GM19467 (cell line): ENCODE measurements at regions not wholly inside any gene's neighbourhood (a gene's known extent, or its start where the extent isn't known, plus 50 kb on each side); places are given as distances from the start of the nearest gene placed in this dataset.

ENCODE experiments used
- ATAC-seq: cut with Tn5 transposase; IDR thresholded peaks from one replicate; pipeline ENCODE4 v1.9.1; 2021; ENCODE audit warnings: mild to moderate bottlenecking, moderate library complexity; ENCODE audit not compliant: unreplicated experiment

DNA sequence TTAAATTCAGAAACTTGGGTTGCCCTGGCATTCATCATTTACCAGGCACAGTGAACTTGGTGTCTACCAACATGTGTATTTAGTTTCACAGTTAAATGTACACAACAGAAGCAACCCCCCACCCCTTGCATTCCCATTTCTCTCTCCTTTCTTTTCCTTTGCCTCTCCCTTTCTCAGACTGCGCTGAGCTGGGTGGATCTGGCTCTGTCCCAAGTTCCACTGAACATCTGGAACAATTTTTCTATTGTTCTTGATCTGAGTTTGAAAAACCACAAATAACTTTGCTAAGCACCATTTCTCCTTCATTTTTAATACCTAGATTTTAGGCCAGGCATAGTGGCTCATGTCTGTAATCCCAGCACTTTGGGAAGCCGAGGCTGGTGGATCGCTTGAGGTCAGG is 242.2 kb downstream of the ABHD5 start:
- no peak for ATAC-seq

DNA sequence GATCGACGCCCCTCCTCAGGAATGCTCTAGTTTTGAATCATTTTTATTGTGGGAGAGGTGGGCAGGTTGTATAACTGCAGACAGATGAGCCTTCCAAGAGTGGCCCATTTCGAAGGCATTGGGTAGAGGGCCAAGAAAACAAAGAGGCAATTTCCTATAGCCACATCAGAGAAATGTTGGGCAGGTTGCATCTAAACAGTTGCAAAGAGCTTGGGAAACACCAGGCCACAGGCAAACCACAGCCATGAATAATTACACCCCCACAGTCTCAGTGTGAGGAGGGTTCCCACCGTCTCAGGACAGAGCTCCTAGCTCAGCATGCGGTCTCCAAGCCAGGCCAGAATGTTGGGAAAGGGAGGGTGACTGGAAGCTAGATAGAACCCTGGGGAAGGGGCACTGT is 257.3 kb downstream of the ABHD5 start:
- ATAC-seq = no peak

DNA sequence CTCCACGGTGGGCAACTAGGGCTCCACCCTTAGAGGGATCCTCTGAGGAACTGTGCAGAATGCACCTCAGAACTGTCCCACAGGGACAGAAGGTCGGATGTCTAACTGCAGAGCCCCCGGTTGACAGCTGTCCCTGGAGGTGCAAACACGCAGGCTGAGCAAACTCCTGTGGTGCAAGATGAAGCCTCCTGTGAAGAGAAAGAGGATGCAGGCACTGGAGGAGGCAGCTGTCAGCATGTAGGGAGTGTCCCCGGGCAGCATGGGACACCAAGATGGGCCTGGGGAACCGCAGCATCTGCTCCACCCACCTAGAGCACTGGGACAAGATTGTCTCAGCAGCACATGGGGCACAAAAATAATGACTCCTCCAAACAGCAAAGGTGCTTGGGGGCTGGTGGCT is 258.9 kb downstream of the ABHD5 start:
- ATAC-seq = no peak

DNA sequence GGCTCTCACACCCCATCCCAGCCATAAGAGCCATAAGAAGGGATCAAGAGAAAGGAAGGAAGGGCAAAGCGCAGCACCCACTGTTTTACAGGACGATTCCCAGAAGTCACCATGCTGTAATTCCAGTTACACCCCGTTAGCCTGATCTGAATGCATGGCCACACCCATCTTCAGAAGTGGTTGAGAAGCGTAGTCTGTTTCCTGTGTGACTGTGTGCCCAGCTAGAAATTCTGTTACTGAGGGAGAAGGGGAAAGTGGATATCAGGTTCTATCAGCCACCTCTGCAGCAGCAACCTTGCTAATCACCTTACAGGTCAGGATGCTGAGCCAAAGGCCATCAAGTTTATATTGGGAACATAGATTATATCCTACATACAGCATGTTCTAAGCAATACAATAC is 260.0 kb downstream of the ABHD5 start:
- no peak for ATAC-seq

DNA sequence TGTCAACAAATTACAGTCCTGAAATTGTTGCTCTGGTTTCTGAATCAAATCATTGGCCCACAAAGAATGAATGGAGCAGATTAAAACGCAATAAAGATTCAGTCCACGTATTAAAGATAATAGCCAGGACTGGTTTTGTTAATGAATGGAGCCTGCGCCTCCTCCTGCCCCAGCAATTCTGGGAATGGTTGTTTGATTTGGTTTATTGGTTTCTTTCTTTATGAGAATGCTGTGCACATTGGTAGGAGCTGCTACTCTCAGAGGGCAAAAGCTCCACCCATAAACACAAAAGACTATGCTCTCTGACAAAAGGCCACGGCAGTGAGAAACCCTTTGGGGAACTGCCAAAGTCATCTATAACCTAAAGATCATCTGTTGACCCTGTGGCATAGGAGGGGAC is 261.1 kb downstream of the ABHD5 start:
- no peak for ATAC-seq

DNA sequence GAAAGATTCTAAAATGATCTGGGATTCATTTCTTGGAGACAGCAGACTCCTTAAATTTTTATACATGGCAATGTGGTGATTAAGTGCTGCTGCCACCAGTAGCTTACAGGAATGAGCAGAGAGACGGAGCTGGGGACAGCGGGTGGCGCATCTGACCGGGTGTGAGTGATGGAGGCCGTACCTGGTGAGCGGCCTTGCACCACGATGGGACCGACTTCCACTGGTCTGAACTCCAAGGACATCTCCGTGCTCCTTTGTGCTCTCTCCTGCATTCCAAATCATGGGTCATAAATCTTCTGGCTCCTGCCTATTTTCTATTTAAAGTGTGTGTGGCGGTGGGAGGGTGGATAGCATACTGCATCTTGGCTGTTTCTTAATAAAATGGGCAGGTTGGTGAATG is 262.6 kb downstream of the ABHD5 start:
- ATAC-seq = no peak

DNA sequence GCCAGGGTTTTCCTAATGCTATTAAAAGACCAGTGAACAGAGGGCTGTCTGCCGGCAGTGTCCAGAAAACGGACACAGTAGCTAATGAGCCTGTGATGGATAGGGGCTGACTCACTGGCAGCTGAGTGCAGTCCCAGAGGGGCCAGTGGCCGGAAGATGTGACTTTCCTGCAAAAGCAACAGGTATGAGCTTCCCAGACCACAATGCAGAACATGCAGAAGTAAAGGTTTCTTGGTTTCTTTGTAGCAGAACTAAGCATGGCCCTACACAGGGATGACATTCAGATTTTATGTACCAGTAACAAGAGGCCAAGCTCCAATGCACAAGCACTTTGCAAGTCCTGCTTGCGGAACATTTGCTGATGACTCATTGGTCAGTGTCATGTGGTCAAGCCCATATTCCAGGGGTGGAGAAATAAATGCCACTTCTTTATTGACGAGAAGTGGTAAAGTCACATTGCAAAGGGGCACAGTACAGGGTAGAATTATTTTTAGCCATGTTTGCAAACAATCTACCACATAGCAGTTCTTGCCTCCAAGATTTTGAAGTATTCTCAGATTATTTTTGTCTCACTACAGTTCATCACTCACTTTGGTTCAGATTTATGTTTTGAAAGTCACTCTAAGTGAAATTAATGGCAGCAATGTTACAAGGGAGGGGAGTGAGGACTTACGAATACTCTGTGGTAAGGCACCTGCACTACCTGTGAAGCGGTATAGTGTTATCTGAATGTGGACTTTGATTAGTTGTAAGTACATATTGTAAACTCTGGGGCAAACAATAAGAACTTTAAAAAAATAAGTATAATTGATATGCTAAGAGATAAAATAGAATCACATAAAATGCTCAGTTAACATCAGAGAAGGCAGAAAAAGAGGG is 263.3 kb downstream of the ABHD5 start:
- ATAC-seq = no peak

DNA sequence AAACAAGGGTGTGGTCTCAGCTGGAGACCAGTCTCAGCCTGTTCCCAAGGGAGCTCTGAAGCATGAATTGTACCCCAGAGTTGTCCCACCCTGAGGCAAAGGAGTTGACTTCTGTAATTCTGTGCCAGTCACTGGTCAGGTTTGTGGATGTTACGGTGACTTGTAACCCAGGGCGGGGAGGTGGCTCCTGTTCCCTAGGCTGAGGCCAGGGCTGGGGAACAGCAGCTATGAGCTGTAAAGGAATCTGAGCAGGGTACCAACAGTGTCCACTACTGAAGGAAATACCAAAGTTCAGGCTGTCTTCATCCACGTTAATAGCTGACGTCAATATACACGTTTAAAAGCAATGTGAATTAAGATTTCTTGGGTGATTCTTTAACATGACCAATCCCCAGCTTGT is 266.2 kb downstream of the ABHD5 start:
- no peak for ATAC-seq

DNA sequence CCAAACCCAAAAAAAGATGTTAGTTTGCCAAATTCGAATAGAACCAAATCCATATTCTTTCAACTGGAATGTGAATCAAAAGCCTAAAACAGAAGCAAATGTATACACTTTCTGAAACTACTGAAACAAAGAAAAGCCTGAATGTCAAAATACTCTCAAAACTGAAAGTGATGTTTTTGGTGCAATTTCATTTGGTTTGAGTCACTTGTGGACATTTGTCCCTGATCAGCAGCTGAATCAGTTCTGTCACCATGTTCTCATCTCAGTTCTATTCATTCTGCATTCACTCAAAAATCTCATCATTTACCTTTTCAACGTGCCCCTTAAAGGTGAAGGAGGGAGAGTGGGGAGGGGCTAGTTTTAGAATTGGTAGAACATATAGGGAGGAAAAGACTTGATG is 266.8 kb downstream of the ABHD5 start:
- ATAC-seq = no peak

DNA sequence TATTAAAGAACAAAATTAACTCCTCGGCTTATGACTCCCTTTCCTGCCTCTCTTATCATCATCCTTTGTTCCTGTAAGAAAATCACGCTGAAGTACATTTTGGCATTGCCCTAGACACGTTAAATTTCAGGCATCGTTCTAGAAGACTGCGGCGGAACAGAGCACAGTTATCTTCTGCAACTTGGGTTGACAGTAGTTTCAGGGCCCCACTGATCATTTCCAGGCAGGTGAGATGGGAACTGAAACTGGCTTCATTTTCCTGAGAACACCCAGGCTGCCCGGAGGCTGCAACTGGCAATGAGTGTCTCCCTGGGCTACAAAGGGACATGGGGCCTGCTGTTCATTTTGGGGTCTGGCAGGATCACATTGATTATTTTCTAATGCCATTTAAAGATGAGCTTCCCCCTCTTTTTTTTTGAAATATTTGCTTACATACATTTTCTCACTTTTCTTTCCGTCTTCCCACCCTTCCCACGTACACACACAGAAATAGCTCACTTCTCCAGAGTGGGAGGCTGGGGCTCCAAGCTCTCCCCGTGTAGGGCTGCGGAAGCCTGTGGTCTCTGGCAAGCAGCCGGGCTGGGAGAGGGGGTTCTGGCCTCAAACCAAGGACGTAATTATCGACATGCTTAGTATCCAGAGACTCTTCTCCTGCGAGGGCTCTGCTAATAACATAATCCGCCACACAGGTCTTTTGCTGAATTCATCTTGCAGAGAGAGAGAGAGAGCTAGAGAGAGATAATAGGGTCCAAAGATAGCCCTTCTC is 267.4 kb downstream of the ABHD5 start:
- ATAC-seq = no peak

DNA sequence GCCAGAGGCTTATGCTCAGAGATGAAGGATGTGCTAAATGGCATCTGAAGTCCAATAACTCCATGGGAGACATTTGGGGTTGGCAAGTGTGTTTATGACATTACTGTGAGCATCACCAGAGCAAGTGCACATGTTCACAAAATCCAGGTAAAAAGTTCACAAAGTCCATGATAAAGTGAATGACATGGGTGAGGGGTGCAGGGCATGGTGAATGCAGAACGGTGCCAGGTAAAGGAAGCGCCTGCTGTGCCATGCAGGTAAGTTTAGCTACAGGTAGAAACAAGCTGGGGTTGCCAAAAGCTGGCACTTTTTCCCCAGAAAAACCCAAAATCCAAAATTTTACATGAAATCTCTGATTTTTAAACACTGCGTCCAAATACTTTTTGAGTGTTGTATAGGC is 268.2 kb downstream of the ABHD5 start:
- no peak for ATAC-seq

DNA sequence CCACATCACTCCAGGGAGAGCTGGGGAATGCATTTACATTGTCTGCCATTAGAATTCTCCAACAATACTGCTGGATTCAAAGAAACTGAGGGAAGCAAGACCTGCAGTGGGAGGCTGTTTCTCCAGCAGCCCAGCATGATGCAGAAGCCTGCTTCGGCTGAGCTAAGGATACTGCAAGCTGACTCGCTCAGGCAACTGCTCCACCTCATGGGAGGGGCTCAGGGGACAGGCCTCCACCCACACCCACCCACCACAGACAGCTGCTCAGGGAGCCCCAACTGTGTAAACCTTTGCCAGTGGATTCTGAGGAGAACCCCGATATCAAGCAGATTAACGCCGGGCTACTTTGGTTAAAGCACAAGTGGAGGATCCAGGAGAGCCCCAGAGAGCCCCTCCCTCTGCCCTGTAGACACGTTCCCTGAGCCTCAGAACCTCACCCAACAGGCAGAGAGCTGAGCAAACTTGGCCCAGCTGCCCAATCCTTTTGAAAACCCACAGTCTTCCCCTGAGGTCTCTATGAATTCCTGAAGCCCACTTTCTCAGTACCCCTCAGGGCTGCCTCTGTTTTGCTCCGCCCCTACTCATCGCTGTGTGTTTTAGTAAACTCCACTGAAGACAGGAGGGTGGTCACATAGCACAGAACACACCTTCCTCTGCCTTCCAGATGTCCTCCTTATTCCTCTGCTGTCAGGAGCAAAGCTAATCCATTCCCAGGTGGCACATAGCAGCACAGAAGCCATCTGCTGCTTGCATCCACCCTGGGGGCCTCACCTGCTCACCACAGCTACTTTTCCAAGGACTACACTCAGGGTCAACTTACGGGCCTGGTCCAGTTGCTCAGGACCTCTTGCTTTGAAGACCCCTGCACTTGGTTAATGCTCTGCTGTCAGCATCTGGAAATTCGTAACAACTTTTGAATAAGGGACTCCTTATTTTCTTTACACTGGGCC is 269.0 kb downstream of the ABHD5 start:
- ATAC-seq = no peak

DNA sequence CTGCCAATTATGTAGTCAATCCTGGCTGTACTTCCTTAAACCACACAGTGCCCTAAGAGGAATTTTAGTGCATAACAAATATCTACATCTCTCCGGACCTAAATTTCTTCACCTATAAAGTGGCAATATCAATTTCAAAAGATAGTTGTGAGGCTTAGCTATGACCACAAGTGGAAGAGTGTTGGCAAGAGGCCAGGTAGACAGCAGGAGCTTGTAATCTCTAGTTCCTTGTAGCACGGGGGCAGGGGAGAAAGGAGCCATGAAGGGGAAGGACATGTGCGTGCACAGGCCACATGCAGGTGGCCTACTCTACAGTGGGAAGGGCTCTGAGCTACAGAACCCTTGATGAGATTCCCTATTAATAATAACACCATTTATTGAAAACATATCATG is 269.7 kb downstream of the ABHD5 start:
- no peak for ATAC-seq

DNA sequence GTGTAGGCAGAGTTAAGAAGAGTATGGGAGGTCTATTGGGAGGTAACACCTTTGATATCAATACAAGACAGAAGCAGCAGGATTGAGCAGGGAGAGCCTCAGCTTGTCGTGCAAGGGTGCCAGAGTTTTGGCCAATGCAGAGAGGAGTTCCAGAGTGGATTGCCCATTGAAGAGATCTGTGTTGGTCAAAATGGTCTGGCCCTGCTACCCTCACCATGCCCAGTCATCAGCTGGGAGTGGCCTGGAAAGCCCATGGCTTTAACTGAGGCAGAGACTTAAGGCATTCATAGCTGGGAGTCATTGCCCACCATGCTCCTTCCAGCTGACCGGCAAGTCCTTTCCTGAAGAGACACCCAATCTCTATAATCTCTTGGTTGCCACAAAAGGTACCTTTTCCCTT is 271.3 kb downstream of the ABHD5 start:
- ATAC-seq = no peak

DNA sequence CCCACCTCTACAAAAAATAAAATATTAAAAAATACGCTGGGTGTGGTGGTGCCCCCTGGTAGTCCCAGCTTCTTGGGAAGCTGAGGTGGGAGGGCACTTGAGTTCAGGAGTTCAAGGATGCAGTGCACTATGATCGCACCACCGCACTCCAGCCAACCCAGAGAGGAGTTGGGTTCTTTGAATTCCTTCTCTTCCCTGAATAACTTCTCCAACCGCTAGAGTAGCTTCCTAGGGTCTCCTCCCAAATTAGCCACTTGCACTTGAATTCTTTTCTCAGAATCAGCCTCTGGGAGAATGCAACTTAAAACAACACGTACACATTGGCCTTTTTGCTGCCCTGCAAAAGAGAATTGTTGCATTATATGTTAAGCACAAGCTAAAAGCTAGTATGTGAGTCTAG is 272.5 kb downstream of the ABHD5 start:
- no peak for ATAC-seq

DNA sequence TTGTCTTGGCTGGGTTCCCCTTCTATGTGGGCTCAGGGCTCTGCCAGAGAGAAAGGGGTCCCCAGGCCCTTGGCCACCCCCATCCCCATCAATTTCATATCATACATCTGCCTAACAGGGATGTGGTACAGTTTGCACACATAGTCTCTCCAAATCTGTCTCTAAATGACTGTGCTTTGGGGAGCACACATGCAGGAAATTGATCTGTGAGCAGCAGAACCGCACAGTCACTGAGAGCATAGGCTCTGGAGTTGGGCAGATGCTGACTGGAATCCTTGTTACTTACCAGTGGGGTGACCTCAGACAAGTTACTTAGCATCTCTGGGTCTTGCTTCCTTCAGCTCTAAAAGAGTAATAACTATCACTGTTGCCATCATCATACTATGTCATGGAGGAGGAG is 273.9 kb downstream of the ABHD5 start:
- ATAC-seq = no peak

DNA sequence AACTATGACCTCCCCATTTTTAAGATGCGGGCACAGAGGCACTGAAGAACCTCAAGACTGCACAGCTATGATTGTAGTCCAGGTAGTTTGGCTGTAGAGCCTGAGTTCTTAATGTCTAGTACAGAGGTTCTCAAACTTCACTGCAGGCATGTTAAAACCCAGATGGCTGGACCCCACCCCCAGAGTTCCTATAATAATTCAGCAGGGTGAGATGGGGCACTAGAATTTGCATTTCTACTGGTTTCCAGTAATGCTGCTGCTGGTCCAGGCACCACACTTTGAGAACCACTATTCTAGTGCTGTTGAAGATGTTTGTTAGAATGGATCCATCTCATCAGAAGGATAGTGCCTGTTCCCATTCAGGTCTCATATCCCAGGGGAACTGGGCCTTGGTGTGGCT is 274.9 kb downstream of the ABHD5 start:
- ATAC-seq = no peak

DNA sequence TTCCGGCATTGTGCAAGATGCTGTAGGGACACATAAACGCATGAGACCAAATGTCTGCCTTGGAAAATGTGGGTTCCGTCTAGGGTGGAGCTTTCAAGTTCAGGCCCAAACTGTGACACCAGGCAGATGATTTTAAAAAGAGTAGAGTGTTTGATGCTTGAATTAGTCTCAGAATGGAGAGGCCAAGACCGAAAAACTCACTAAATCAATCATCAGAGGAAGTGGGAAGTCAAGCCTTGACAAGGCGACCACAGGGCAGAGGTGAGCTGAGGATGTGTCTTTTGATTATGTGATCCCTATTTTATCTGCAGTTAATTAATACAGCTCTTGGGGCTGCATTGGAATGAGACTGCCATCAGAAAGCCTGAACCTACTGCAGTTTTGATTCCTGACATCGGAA is 275.4 kb downstream of the ABHD5 start:
- ATAC-seq = no peak

DNA sequence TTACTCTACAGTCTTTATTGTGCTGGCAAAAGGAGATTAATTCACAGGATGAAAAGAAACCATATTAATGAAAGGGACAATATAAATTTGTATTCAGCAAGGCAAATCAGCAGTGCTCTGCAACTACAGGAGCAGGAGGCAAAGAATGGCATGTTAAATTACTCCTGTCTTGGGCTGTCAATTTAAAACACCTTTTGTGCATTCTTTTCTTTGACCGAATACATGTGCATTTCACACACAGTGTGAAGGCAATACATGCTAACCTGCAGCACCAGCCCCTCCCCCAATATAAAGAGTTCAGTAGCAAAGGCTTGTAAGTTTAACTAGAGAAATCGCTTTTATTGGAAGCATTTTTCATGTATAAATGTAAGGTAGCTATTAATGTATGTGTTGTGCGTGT is 275.2 kb upstream of the TOPAZ1 start:
- no peak for ATAC-seq

DNA sequence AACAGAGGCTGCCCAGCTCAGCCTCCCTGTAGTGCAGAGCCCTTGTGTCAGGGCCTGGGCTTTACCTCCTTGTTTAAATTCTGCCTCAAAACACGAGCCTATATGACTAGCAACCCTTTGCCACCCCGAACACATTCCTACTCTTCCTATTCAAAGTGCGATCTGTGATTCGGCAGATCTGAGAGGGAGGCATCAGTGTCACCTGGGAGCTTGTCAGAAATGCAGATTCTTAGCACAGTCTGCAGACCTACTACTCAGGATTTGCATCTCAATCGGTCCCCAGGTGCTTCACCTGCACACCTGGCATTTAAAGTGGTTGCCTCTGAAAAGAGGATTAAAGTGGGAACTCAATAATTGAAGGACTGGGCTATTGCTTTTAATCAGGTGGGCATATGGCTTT is 273.2 kb upstream of the TOPAZ1 start:
- ATAC-seq = no peak

DNA sequence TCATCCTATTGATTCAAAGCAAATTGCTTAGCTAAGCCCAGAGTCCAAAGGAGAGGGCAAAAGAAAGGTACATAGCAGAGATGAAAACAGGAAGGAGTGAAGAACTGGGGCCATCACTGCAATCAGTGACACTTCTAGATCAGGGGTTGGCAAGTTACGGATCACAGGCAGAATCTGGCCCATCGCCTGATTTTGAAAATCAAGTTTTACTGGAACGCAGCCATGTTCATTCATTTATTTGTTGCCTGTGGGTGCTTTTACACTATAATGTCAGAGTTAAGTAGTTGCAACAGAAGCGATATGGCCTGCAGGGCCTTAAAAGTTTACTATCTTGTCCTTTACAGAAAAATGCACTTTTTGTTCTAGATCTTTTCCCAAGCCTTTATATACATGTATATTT is 271.7 kb upstream of the TOPAZ1 start:
- no peak for ATAC-seq
